ENCODE measurements at regions not wholly inside any gene's neighbourhood (a gene's known extent, or its start where the extent isn't known, plus 50 kb on each side); places are given as distances from the start of the nearest gene placed in this dataset.

DNA sequence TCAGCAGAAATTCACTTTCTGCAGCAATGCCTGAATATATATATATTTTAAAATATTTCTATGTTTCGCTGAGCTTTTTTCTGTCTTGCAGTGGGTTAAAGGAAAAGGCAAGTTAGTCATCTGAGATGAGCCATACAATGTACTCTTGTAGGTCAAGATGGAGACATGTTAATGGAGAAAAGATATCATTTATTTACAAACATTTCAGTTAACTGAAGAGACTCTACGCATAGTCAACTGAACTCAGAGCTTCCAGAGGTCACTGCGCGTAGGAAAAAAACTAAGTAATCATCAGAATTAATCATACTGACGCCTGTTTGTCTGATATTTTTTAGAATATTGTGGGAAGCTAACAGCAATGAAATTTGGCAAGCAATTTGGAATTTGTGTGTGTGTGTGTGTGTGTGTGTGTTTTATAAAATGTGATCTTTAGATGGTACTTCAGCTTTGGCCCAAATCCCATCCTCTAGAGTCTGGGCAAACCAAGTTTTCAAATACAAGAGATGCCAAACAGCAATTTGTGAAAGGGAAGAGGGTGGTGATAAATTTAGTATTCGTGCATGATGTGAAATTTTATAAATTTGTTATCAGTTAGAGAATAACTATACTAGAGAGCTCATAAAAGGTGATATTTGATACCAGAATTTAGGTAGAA lies 193.9 kb upstream of the AGR3 start:
- H2AFZ ChIP-seq (ENCODE audit: low read length) = no peak overlapping the region
- H3K36me3 ChIP-seq (ENCODE audit: insufficient read depth, low read length) = no peaks in the 10 kb centered on the region
- H3K9ac ChIP-seq (ENCODE audit: low read length) = no peak overlapping the region
- H3K4me2 ChIP-seq (ENCODE audit: low read length) = no peak overlapping the region
- no peaks in the 10 kb centered on the region for H3K79me2 ChIP-seq (ENCODE audit: insufficient read depth, low read length)
- TF ChIP-seq EZH2 (IDR thresholded peaks at IDR 0.05; ENCODE audit: borderline replicate concordance, low read length) = no peak
- no peak for TF ChIP-seq CTCF (IDR thresholded peaks at IDR 0.05; ENCODE audit: low read length)
- no peak overlapping the region for H3K27ac ChIP-seq (ENCODE audit: low read depth, low read length, poor library complexity, severe bottlenecking)
- H4K20me1 ChIP-seq (ENCODE audit: insufficient read depth, low read length) = no peaks in the 10 kb centered on the region
- no peaks in the 10 kb centered on the region for H3F3A ChIP-seq (ENCODE audit: insufficient read depth, low read length)
- no peaks in the 10 kb centered on the region for H3K9me3 ChIP-seq (ENCODE audit: low read length)
- H3K4me1 ChIP-seq (ENCODE audit: insufficient read depth, low read length, severe bottlenecking) = no peaks in the 10 kb centered on the region
- H3K9me2 ChIP-seq (ENCODE audit: low read depth, low read length) = no peaks in the 10 kb centered on the region
- H3K27me3 ChIP-seq (ENCODE audit: insufficient read depth, low read length) = no peaks in the 10 kb centered on the region
- no peak overlapping the region for H3K4me3 ChIP-seq (ENCODE audit: low read depth, low read length, poor library complexity, severe bottlenecking)

DNA sequence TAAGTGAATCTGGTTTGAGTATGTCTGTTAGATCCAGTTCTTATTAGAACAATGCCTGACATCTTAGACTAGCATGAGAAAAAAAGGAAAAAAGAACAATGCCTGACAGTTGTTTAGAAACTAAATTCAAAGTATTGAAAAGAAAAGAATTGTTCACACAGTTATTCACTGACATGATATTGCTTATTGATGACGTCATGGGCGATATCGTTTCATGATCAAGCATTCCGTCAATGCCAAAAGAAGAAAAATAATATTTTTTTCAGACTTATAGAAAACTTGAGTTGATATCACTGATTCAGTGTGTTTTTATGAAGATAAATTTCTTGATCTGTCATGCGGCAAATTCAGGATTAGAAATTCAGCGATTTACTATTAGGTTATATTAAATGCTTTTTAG lies 196.5 kb upstream of the AGR3 start:
- Histone ChIP-seq H4K20me1 (ENCODE audit: insufficient read depth, low read length) (no peaks in the 10 kb centered on the region), H3K27me3 (ENCODE audit: insufficient read depth, low read length) (no peaks in the 10 kb centered on the region), H3K9me3 (ENCODE audit: low read length) (no peaks in the 10 kb centered on the region), H3K9ac (ENCODE audit: low read length) (no peak overlapping the region), H3K79me2 (ENCODE audit: insufficient read depth, low read length) (no peaks in the 10 kb centered on the region), H3K27ac (ENCODE audit: low read depth, low read length, poor library complexity, severe bottlenecking) (no peak overlapping the region), H3K4me1 (ENCODE audit: insufficient read depth, low read length, severe bottlenecking) (no peaks in the 10 kb centered on the region), H3K9me2 (ENCODE audit: low read depth, low read length) (no peaks in the 10 kb centered on the region), H3K4me3 (ENCODE audit: low read depth, low read length, poor library complexity, severe bottlenecking) (no peak overlapping the region), H3F3A (ENCODE audit: insufficient read depth, low read length) (no peaks in the 10 kb centered on the region), H3K4me2 (ENCODE audit: low read length) (no peak overlapping the region), H2AFZ (ENCODE audit: low read length) (no peak overlapping the region), H3K36me3 (ENCODE audit: insufficient read depth, low read length) (no peaks in the 10 kb centered on the region)
- no peak for TF ChIP-seq CTCF (IDR thresholded peaks at IDR 0.05; ENCODE audit: low read length)
- no peak for TF ChIP-seq EZH2 (IDR thresholded peaks at IDR 0.05; ENCODE audit: borderline replicate concordance, low read length)

- H3K36me3 ChIP-seq (ENCODE audit: insufficient read depth, low read length) = no peaks in the 10 kb centered on the region
- H3K9me2 ChIP-seq (ENCODE audit: low read depth, low read length) = no peaks in the 10 kb centered on the region
These were observed 201.8 kb upstream of the AGR3 start for GRCh38 chr7:17083392-17084165.

More at GRCh38 chr7:17083392-17084165, 201.8 kb upstream of the AGR3 start:
- Histone ChIP-seq H3F3A (ENCODE audit: insufficient read depth, low read length) (no peaks in the 10 kb centered on the region), H3K4me1 (ENCODE audit: insufficient read depth, low read length, severe bottlenecking) (no peaks in the 10 kb centered on the region), H4K20me1 (ENCODE audit: insufficient read depth, low read length) (no peaks in the 10 kb centered on the region), H3K9ac (ENCODE audit: low read length) (no peak overlapping the region), H2AFZ (ENCODE audit: low read length) (no peak overlapping the region), H3K27ac (ENCODE audit: low read depth, low read length, poor library complexity, severe bottlenecking) (no peak overlapping the region), H3K4me2 (ENCODE audit: low read length) (no peak overlapping the region), H3K79me2 (ENCODE audit: insufficient read depth, low read length) (no peaks in the 10 kb centered on the region), H3K9me3 (ENCODE audit: low read length) (no peaks in the 10 kb centered on the region), H3K4me3 (ENCODE audit: low read depth, low read length, poor library complexity, severe bottlenecking) (no peak overlapping the region), H3K27me3 (ENCODE audit: insufficient read depth, low read length) (no peaks in the 10 kb centered on the region)
- TF ChIP-seq EZH2 (IDR thresholded peaks at IDR 0.05; ENCODE audit: borderline replicate concordance, low read length) = no peak
- no peak for TF ChIP-seq CTCF (IDR thresholded peaks at IDR 0.05; ENCODE audit: low read length)
